Stimulated activated CD8-positive, alpha-beta memory T cell treated with anti-CD3 and anti-CD28 coated beads, Interleukin-7, amount 100 ng/mL, for 1 hour (primary cell): ENCODE measurements at regions not wholly inside any gene's neighbourhood (a gene's known extent, or its start where the extent isn't known, plus 50 kb on each side); places are given as distances from the start of the nearest gene placed in this dataset.

ENCODE experiments used
- DNase-seq, 2 donors: peaks; one replicate each; pipeline ENCODE4 v3.0.0-alpha.2; 2020; ENCODE audit warnings: low read depth in 2 of 2

GRCh38 chrX:69083801-69084200 lies 81.5 kb downstream of the PJA1 start:
- DNase-seq: no peak

- DNase-seq: no peak
Observed at GRCh38 chrX:69083361-69083760, 81.9 kb downstream of the PJA1 start.

- DNase-seq: no peak
Observed at GRCh38 chrX:69082753-69083150, 82.5 kb downstream of the PJA1 start.

GRCh38 chrX:69082055-69082752 lies 83.0 kb downstream of the PJA1 start:
- no peak for DNase-seq

- no peak for DNase-seq
Observed at GRCh38 chrX:69080855-69081465, 84.3 kb downstream of the PJA1 start.

- no peak for DNase-seq
Observed at GRCh38 chrX:69079268-69079667, 86.0 kb downstream of the PJA1 start.

- DNase-seq: no peak
Observed at GRCh38 chrX:69077895-69078455, 87.3 kb downstream of the PJA1 start.

- no peak for DNase-seq
Observed at GRCh38 chrX:69076088-69076487, 89.2 kb downstream of the PJA1 start.

- no peak for DNase-seq
Observed at GRCh38 chrX:69074726-69075125, 90.5 kb downstream of the PJA1 start.

- DNase-seq: no peak
Observed at GRCh38 chrX:69073721-69074120, 91.5 kb downstream of the PJA1 start.

GRCh38 chrX:69073241-69073640 lies 92.0 kb downstream of the PJA1 start:
- DNase-seq: no peak

GRCh38 chrX:69072486-69073006 lies 92.7 kb downstream of the PJA1 start:
- DNase-seq: no peak

- no peak for DNase-seq
Observed at GRCh38 chrX:69070949-69071650, 94.2 kb downstream of the PJA1 start.

GRCh38 chrX:69069876-69070275 lies 95.4 kb downstream of the PJA1 start:
- no peak for DNase-seq

- no peak for DNase-seq
Observed at GRCh38 chrX:69069086-69069445, 96.2 kb downstream of the PJA1 start.

- no peak for DNase-seq
Observed at GRCh38 chrX:69068301-69069085, 96.8 kb downstream of the PJA1 start.

GRCh38 chrX:69067841-69068240 lies 97.4 kb downstream of the PJA1 start:
- DNase-seq: no peak

GRCh38 chrX:69066966-69067525 lies 98.2 kb downstream of the PJA1 start:
- no peak for DNase-seq

- no peak for DNase-seq
Observed at GRCh38 chrX:69066021-69066757, 99.1 kb downstream of the PJA1 start.

GRCh38 chrX:69065451-69065850 lies 99.8 kb downstream of the PJA1 start:
- no peak for DNase-seq

- DNase-seq: no peak
Observed at GRCh38 chrX:69063486-69063885, 101.8 kb downstream of the PJA1 start.
